NCI-H128 (cell line): ENCODE measurements at regions not wholly inside any gene's neighbourhood (a gene's known extent, or its start where the extent isn't known, plus 50 kb on each side); places are given as distances from the start of the nearest gene placed in this dataset.

Experiments used
- DNase-seq: peaks from one replicate; lab custom pipeline; 2025; ENCODE audit not compliant: unreplicated experiment; lab: John Stamatoyannopoulos, UW

DNA sequence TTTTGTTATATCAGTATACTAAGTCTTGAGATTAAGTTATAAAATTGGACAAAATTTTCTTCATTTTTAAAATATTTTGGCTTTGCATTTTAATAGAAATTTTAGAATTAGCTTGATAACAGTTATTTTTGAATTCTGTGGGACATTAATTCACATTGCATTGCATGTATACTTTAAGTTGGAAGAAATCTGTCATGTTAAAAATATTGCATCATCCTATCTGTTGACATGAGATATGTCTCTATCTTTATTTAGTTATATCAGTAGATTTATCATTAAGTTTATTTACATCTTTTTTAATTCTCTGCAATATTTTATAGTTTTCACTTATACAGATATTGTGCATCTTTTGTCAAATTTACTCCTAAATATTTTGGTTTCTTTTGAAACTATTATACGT, 904.6 kb upstream of the NR2F2 start:
- DNase-seq = no peak

DNA sequence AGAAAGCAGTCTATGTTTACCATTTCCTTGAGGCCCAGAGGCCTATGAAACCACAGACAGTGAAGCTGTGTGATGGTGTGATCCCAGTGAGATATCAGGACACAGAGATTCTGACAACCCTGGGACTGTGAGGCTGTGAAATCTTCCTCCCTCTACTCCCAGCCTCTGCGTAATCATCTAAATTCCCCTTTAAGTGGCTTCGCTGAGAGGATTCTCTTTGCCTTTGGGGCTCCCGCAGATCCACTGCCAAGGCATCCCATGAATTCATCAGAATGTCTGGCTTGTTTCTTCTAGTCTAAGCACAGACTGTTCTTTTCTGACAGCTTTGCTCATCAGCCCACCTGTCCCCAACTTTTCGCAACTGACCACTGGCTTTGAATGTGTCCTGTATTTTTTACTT, 901.2 kb upstream of the NR2F2 start:
- no peak for DNase-seq

DNA sequence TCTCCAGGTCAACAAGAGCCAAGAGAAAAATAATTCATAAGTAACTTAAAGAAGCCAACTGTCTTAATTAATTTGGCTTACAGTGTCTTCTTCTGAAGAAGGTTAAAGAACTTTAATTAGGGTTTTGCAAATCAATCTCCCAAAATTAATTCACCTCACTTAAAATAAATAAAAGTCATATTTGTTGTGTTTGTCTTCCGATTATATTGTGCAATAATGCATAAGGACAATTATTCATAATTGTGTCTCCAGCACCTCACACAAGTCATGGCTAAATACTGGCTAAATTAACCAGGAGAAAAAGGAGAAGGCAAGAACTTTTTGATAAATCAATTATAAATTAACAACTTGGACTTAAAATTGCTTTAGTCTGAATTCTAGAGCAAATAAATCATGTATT, 899.0 kb upstream of the NR2F2 start:
- no peak for DNase-seq

DNA sequence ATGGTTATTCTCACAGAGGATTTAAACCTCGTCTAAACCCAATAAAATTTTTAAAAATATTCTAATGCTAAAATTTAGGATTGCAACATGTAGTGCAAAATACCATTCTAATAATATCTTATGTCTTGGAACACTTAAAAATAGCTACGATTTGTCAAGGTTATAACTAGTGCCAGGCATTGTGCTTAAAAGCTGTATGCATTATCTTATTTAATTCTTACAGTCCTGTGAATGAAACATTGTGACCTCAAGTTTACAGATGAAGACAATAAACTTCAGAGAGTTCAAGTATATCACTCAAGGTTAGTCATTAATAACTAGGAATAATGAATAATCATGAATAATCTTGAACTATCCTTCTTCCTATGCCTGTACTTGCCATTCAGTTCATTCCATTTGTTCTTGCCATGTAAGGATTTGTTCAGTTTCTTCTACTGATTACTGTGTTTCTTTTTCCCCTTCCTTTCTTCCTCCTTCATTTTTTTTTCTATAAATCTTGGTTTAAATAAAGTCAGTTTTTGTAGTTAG, 897.6 kb upstream of the NR2F2 start:
- DNase-seq = no peak

DNA sequence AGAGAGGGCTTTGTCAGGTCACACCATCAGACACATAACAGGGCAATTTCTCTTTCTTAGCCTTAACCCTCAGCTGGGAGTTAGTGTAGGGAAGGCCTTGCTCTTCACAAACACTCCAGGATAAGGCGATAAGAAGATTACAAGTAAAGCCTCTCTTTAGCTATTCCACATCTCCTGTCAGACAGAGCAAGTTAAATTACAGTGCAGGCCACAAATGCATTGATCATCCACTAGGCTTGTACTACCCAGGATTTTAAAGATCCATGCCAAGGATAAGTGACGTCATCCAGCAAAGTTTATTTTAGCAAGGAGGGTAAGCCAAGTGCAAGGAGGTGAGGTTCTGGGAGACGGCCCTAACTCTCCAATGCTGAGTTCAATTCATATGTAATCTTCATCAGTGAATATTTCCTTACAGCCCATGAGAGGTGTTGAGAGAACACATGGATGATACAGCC, 890.6 kb upstream of the NR2F2 start:
- DNase-seq = no peak

DNA sequence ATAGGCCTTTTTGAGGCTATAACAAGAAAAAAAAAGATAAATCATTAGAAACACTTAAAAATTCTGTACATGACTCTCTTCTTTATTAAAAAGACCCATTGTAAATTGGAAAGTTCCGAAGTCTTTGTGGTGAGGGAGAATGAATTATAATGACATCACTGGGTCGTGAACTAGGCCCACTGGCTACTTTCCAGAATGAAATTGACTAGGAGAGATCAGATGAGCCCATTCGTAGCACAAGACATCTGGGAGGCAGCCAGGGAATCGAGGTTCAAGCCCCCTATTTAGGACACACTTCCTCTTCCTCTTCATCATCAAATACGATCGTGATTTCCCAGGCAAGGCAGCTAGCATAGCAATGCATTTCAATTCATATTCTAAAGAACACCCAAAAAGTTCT, 889.8 kb upstream of the NR2F2 start:
- DNase-seq = no peak

DNA sequence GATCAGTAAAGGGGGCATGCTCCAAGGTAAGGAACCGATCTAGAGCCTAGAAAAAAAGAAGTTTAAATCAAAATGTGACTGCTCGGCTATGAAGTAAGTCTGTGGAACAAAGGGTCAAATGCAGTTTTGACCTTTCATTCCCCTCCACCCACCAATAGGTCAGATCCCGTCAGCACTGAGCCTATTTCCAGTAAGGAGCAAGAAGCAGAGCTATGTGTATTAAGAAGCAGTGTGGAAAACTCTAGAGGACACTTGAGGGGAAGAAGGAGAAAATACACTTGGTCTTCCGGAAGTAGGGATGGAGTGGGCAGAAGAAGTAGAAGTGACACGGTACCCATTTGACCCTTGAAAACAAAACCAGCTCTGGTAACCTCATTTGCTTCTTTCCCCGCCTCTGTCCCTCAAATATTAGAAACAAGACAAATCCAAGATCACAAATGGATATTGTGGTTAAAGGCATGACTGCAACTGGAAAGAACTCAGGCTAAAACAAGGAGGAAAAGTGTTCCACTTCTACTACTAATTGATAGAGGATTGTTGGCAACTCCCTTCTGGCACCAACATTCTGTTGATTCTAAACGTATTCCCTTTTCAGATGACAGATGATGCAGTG, 888.3 kb upstream of the NR2F2 start:
- no peak for DNase-seq

DNA sequence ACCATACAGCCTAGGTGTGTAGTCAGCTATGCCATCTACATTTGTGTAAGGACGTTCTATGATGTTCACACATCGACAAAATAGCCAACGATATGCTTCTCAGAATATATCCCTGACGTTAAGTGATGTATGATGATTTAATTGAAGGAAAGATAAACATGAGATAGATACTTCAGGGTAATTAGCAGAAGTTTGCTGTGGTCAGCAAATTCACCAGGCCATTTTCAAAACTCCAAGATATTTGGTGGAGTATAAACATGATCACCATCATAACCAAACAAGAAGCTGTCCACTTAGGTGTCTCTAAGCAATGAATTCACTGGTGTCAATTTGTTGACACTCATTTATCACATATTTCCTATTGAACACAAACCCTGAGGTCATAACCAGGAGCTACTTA, 885.6 kb upstream of the NR2F2 start:
- DNase-seq = no peak

DNA sequence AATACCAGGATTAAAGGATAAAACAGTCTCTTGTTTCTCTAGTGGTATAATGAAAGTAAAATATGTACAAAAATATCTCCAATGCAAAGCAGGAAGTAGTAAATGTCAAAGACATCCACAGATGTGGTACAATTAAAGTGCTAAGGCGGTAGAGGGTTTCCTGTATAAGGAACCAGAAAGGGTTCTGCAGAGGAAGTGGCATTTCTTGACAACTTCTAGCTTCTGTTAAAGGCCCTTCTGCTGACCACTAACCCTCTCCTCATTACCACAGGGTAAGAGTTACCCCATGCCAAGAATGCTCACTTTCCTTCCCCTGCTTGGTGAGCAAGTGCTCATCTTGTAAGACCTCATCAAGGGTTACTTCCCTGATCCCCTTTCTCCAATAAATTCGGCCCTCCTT, 883.6 kb upstream of the NR2F2 start:
- no peak for DNase-seq

DNA sequence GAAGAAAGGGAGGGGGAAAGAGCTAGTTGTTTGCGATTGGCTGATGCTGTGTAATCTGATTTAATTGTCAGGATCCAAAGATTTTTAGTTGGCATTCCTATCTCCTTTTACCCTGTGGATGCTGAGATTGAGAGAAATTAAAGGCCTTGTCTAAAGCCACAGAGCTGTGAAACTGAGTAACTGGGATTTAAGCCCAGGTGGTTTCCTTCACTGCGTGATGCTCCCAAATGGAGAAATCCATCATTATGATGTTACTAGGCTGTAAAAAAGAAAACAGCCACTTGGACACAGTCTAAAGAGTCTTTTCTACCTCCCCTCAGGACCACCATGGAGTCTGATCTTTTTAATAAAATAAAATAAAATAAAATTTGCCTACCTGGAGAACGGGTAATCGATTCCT, 883.0 kb upstream of the NR2F2 start:
- no peak for DNase-seq

DNA sequence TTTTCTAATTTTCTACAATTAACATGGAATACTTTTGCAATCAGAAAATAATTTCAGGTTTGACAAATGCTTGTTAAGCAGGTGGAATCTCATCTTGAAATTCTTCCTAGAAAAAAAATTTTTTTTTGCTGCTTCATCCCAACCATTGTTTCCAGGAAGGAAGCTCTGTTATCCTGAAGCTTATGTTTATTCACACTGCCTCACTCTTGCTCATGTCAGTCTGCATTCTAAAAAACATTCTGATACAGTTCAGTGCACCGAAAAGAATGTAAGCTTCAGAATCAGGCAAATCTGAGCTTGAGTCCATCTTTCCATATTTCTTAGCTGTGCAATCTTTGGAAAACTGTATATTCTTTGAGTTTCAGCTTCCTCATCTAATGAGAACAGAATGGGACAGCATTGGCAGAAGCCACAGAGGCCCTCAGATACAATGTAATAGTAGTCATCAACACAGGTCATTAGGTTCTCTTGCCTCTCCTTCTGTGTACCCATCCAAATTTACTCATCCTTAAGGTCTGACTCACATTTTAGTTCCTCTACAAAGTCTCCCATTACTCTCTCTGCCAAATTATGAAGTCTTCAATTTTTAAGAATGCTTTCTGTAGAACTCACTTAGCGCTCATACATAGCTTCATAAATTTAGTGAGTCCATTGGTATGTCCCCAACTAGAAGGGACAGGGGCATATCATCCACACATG, 881.8 kb upstream of the NR2F2 start:
- DNase-seq = no peak

DNA sequence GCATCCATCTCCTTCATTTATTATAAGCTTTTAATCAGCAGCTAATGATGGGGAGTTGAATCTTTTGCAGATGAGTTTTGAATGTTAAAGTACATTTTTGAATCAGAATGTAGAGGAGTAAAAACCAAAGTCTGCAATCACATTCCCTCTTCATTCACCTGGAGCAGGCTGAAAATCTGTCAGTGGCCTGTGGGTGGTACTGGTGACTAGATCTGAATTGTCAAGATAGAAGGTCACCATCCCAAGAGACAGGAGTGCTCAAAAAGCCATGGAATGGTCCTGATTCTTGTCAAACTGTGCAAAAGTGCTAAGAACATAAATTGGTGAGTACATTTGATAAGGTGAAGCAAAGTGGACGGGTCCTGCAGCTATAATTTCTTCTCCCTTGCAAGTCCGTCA, 881.3 kb upstream of the NR2F2 start:
- no peak for DNase-seq

DNA sequence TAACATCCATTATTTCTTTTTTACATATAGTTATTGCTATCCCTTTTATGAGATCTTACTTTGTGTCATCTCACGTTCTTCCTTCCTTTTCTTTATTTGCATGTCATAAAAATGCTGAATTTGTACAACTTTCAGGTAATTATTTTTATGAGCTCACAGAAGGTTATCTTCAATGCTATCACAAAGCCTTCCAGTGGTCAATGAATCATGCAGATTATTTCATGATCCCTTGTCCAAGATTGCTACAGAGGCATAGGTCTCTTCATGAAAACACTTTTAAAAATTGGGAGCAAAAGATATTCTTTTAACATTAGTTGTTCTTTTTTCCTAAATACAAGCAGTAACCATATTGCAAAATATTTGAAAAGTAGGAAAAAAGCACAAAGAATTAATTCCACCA, 880.1 kb upstream of the NR2F2 start:
- DNase-seq = no peak

DNA sequence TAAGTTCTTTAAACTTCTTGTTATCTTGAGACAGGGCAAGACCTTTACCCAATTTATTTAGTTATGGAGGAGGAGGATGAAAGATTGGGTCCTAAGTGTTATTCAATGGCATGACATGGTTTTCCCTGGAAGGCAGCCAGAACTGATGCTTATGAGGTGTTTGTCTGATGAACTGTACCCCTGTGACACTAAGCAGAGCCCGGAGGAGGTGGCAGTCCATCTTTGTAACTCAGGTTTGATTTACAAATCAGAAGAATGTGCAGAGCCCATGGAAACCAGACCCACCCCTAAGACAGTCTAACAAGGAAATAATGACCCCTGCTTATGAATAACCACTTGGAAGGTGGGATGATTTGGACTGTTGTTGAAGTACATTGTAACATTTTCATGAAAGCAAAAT, 878.6 kb upstream of the NR2F2 start:
- no peak for DNase-seq

DNA sequence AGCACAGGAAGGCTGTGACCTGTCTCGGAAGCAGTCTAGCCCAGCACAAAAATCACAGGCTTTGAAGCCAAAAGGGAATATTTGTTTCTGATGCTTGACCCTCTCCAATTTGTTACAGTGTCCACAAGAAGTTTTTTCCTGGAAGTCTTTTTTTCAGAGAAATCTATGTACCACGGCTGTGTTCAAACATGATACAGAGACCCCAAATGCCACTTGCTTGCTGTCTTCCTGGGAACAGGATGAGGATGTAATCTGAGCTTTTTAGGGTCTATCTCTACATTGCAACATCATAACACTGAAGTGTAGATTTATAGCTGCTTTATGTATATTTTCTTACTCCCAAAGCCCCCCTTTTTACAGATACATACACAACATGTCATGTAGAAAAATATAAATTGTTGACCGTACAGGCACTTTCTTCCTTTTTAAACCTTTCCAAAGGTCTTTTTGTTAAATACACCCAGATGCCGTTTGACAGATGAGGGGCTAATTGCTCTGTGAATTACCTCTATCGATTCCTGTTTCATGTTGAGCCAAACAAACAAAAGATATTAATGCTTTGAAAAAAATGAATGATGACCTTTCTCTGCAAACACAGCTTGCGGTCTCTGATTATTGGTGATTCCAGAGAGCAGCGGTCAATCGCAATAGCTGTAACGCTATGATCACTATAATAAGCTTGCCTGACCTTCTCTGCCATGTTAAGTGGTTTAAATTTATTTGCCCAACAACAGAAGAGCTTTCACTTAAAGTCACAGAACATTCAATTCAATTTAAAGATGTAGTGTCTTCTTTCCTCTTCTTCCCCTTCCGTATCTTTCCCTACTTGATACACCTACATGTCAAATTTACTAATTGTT, 875.9 kb upstream of the NR2F2 start:
- no peak for DNase-seq

DNA sequence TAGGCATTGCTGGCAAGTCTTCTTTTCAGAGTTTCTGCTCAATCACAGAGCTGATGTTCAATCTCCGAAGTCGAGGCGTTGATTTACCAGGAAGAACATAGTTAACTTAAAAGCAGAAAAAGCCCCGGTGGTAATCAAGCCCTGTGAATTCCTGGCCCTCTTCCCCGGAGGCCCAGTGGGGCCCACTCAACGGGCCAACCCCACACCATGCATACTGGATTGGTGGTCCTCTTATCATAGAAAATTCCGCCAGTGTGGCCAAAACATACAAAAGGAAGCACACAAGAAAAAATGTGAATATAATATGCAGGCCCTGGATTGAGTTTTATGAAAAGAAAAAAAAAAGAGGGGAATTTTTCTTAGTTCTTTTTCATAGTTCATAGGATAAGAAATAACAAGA, 873.0 kb upstream of the NR2F2 start:
- no peak for DNase-seq

DNA sequence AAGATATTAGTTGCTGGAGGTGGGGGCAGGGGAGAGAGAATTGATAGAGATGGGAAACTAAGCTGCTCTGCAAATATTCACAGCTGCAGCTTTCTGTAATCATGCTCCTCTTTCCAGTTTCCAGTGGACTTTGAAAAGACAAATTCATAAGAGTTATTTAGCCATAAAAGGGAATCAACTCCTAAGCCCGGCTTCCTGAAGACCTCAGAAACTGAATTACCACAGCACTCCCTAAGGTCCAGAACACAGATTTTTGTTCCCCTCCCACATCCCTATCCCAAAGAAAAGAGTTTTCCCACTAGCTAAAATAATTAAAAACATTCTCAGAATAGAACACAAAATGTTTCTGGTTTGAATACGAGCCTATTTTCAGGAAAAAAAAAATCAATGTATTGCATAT, 871.8 kb upstream of the NR2F2 start:
- DNase-seq = no peak

DNA sequence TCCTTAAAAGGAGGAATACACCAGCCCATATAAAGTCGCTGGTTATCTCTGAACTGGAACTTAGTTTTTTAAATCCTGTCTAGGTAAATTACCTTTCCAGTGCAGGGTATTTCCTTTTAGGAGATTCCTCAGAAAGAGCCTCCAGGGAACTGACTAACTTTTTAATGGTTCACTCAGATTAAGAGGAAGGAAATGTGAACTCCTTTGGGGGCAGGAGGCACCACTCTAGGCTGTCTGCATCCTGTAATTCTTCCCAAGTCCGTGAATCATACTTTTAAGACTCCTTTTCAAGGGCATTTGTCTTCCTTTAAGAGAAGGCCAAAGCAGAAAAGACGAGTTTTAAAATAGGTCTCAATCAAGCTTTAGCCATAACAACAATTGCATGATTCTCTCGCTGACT, 871.2 kb upstream of the NR2F2 start:
- no peak for DNase-seq

DNA sequence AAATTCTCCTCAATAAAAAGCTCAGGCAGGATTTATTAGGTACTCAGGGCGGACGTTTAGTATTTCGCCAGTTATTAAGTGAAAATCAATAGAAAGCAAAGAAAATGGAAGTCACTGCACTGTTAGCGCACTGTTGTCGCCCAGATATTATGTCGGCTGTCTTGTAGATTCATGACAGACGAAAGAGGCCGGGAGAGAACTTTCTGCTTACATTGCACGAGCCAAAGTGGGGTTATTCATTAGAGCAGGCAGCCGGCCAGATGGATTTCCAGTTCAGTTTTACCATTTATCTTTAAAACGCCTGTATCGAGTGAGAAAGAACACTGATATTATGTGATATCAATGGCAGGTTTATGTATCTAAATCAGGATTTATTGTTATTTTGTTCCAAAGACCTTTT, 866.0 kb upstream of the NR2F2 start:
- DNase-seq = no peak

DNA sequence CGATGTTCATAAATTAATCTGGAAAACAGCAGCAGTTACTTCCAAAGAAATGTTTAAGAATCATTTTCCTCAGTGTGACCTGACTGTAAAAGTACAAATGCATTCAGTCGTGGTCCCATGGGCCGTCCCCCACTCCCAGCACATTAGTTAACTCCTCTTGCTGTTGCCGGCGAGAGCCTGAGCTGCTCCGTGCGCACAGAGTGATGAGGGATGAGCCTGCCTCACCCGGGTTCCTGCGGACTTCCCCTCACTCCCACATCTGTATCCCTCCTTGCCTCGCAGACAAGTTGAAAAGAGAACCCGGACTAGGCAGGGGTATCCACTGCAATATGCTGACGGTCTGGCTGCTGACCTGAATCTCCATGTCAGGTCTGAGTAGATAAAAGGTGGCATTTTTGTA, 861.7 kb upstream of the NR2F2 start:
- DNase-seq = no peak

DNA sequence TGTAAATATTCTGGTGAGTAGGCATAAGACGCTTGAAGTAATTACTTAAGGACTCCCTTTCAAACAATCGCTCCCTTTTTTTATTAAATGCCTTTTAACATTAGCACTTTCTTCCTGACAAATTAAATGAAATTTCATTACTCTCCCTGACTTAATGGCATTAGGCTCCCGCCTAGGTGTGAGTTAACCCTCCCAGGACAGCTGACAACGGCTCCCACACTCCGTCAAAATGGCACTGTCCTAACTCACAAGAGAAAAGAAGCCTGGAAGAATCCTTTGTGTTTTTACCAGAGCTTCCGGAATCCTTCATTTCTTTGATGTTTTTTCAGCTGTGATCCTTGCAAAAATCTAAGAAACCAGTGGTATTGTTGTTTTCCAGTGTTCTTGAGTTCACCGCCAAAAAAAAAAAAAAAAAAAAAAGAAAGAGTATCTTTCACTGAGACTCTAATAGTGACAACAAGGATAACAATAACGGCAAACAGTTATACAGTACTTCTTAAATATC, 861.0 kb upstream of the NR2F2 start:
- no peak for DNase-seq

DNA sequence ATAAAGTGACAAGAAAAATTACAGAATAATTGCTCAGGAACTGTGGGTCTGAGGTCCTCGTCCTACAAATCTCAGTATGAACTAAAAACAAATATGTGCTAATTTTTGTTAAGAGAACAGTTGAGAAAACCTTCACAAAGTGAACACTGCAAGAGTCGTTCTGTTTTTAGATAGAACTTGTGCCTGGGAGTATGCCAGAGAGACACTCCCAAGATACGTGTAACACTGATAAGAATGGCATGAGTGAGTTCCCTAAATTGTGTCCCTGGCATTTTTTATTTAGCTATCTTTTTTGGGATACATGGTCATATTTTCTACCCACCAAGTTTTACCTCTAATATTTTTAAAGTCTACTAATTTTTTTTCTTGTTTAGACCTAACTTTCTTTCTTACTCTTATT, 860.0 kb upstream of the NR2F2 start:
- no peak for DNase-seq
